C4-2B (cell line): ENCODE measurements at regions not wholly inside any gene's neighbourhood (a gene's known extent, or its start where the extent isn't known, plus 50 kb on each side); places are given as distances from the start of the nearest gene placed in this dataset.

Experiments
- CTCF ChIP-seq: fragments of 450-650 bp; conservative IDR thresholded peaks from 2 replicates; pipeline ENCODE4 v1.5.1; 2017; ENCODE audit warnings: mild to moderate bottlenecking
- ZFX ChIP-seq: fragments of 450-650 bp; IDR thresholded peaks from 2 replicates; pipeline ENCODE4 v1.6.1; 2017

GRCh38 chr16:51051671-51052070 is 99.4 kb downstream of the SALL1 start:
- no peak for TF ChIP-seq ZFX
- no peak for TF ChIP-seq CTCF
